WI38 (cell line): ENCODE measurements at regions not wholly inside any gene's neighbourhood (a gene's known extent, or its start where the extent isn't known, plus 50 kb on each side); places are given as distances from the start of the nearest gene placed in this dataset.

ENCODE experiments used
- H3K4me3 ChIP-seq: 2 replicates; pipeline ENCODE4 v1.5.1; 2011; ENCODE audit warnings: low read depth, mild to moderate bottlenecking, control low read depth, low read length
- TF ChIP-seq, protein P1 (sequence below): IDR thresholded peaks from 2 replicates; pipeline ENCODE4 v1.5.1; 2012; ENCODE audit warnings: low read depth, mild to moderate bottlenecking, control low read depth, low read length

DNA sequence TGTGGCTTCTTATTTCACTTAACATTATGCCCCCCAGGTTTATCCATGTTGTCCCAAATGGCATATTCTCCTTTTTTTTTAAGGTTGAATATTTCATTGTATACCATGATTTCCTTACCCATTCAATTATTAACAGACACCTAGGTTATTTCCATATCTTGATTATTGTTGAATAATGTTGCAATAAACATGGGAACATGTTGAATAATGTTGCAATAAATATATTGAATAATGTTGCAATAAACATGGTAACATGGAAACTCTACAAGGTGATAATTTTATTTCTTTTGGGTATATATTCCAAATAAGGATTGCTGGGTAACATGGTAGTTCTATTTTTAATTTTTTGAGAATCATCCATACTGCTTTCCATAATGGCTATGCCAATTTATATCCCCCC lies 648.1 kb downstream of the MMUT start:
- TF ChIP-seq, protein P1, sequence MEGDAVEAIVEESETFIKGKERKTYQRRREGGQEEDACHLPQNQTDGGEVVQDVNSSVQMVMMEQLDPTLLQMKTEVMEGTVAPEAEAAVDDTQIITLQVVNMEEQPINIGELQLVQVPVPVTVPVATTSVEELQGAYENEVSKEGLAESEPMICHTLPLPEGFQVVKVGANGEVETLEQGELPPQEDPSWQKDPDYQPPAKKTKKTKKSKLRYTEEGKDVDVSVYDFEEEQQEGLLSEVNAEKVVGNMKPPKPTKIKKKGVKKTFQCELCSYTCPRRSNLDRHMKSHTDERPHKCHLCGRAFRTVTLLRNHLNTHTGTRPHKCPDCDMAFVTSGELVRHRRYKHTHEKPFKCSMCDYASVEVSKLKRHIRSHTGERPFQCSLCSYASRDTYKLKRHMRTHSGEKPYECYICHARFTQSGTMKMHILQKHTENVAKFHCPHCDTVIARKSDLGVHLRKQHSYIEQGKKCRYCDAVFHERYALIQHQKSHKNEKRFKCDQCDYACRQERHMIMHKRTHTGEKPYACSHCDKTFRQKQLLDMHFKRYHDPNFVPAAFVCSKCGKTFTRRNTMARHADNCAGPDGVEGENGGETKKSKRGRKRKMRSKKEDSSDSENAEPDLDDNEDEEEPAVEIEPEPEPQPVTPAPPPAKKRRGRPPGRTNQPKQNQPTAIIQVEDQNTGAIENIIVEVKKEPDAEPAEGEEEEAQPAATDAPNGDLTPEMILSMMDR, result no peak
- no peak overlapping the region for H3K4me3 ChIP-seq

DNA sequence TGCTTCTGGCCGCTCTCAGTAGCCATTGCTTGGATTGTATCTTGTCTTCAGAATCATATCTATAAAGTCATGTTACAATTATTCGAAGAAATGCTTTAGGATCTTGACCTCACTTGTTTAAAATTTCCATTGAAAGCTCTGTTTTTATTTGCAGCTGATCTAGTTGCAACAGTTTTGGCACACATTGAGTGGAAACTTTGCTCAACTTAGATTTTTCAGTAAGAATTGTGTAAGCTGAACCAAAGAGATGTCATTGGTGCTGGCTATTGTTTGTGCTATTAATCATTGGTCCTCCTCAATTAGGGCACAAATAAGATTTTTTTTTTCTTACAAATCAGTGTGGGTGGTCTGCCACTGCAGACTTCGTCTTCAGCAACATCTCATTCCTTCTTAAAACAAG lies 649.2 kb downstream of the MMUT start:
- no peak overlapping the region for H3K4me3 ChIP-seq
- TF ChIP-seq, protein P1, result no peak

DNA sequence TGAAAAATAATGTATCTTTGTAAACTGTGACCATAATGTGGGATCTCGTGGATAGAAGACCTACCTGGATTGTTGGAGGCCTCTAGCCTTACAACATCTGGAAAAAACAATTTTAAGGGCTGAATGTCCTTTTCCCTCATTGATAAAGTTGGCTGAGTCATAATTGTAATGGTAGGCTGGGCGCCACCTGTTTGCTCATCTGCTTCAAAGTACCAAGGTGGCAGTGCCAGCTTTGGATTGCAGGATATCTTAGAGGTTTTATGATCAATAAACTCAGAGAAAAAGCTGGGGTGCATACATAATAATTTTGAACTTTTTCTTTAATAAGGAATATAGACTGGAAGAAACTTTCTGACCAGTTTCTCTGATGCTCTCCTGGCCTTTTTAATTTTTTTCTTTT lies 653.4 kb downstream of the MMUT start:
- TF ChIP-seq, protein P1, result no peak
- H3K4me3 ChIP-seq, result no peak overlapping the region

DNA sequence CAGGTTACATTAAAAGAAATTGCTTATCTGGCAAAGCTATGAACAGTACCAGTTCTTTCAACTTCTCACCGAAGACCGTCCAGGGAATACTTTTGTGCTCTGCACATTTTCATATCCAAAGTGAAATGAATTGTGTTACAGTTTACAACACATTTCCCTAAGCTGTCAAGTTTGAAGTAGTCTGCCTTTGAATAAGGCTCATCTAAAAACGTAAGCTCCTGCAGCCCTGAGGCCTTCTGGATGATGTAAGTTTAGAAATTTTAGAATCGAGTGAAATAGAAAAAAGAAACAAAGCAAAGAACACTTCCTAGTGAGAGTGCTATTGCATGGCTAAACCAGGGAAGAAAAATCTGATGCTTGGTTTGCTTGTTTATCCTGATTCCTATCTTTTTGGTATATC lies 653.8 kb downstream of the MMUT start:
- H3K4me3 ChIP-seq, result no peak overlapping the region
- TF ChIP-seq, protein P1, result no peak

DNA sequence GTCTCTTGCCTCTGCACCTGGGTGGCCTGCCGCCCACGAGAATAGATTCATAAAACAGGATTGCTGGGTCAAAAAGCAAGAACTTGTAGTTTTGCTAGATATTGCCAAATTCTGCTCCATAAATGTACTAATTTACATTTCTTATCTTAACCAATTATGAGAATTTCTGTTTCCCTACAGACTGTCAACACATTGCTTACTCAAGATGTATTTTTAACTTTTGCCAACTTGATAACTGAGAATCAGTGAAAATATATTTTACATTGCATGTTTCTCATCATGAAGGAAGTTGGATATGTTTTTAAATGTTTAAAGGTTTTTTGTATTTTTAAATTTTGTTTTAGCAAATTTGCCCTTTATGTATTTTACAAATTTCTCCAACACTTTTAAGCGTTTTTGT lies 664.8 kb downstream of the MMUT start:
- TF ChIP-seq, protein P1, result no peak
- no peak overlapping the region for H3K4me3 ChIP-seq

DNA sequence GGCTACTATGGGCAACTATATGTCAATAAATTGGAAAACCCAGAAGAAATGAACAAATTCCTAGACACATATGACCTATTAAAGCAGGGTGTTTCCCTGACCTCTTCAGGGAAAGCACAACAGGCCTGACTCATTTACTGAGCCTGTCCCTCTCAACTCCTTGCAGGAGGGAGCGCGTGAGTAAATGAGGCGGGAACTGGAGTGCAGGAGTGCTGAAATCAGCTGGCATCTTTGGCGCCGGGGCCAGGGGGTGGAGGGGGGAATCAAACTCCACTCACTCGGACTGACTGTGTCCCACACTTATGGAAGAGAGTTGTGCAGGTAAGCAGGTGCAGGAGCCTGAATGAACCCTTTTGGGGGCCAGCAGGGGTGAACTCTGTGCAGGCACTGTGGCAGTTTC lies 671.2 kb upstream of the PTCHD4 start:
- TF ChIP-seq, protein P1, result no peak
- no peak overlapping the region for H3K4me3 ChIP-seq

DNA sequence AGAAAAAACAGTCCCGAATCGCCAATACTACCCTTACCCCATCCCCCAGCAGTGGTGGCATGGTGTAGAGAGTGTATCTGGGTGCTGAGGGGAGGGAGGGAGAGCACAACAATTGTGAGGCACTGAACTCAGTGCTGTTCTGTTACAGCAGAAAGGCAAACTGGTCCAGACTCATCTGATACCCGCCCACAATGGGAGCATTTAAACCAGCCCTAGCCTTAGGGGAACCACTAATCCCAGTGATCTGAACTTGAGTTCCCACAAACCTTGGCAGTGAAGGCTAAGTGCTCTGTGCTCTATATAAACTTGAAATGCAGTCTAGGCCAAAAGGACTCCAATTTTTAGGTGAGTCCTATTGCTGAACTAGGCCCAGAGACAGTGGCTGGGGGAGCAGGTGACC lies 666.4 kb upstream of the PTCHD4 start:
- TF ChIP-seq, protein P1, result no peak
- H3K4me3 ChIP-seq, result no peak overlapping the region
